Fibroblast of lung (primary cell): ENCODE measurements at regions not wholly inside any gene's neighbourhood (a gene's known extent, or its start where the extent isn't known, plus 50 kb on each side); places are given as distances from the start of the nearest gene placed in this dataset.

ENCODE experiments used
- CTCF ChIP-seq, 2 donors: IDR thresholded peaks in 1 of 2; conservative IDR thresholded peaks in 1 of 2; 1 replicate in 1 of 2; 2 replicates in 1 of 2; pipeline ENCODE4 v1.5.1; 2011 to 2012; ENCODE audit warnings: low read length in 2 of 2, control low read depth in 1 of 2, inconsistent platforms in 1 of 2, low read depth in 1 of 2, mild to moderate bottlenecking in 1 of 2
- EZH2 ChIP-seq: IDR thresholded peaks from 2 replicates; pipeline ENCODE4 v1.5.1; 2012; ENCODE audit warnings: low read length, control low read depth, mild to moderate bottlenecking; ENCODE audit errors: missing control alignments

- TF ChIP-seq CTCF (conservative IDR thresholded peaks at IDR 0.05 in 1 of 2, IDR thresholded peaks at IDR 0.05 in 1 of 2; ENCODE audit: low read depth in 1 of 2, low read length in 2 of 2) (no peak), EZH2 (no peak)
These were observed 51.6 kb upstream of the IL2 start for GRCh38 chr4:122508083-122508482.
